ENCODE measurements at regions not wholly inside any gene's neighbourhood (a gene's known extent, or its start where the extent isn't known, plus 50 kb on each side); places are given as distances from the start of the nearest gene placed in this dataset.
"Not testable (repeated sequence)": the region's sequence is repeated elsewhere in the genome, so short reads cannot be mapped to it uniquely, and the experiment has no call there.

DNA sequence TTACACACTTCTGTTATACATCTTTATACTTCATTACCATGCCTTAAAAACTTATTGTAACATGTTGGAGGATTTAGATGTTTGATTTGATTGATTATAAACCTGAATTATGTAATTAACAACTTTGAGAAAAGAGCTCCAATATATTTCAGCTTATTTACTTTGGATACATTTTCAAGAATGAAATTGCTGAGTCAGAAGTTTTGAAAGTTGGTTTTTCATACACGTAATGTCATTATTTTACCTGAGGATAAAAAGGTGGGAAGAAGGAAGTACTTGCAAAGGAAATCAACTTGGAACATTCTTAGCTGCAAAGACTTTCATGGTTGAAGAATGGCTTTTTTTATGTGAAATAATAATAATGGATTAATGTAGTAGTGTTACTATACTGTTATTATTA, 677.2 kb downstream of the FAM181B start:
- no peak for DNase-seq (ENCODE audit: low read depth)

DNA sequence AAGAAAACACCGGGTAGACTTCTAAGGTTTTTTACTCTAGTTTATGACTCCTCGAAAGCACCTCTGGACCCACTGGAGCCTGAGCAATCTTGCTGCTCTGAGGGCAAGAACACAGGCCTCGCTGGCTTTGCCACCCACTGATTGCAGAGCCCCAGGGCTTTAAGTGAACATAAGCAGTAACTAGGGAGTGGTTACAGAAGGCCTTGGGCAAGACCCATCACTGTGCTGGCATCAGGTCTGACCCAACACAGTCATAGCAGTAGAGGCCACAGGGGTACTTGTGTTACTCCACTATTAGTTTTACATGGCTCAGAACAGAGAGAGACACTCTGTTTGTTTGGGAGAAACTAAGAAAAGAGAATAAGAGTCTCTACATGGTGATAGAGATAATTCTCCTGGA, 684.5 kb downstream of the FAM181B start:
- DNase-seq (ENCODE audit: low read depth), result no peak

DNA sequence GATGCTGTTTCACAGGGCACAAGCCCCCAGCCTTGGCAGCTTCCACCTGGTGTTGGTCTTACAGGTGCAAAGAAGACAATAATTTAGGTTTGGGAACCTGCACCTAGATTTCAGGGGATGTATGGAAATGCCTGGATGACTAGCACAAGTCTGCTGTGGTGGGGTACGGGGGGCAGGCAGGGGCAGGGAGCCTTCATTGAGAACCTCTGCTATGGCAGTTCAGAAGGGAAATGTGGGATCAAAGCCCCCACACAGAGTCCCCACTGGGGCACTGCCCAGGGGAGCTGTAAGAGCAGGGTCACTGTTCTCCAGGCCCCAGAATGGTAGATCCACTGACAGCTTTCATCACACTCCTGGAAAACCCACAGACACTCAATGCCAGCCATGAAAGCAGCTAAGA, 686.5 kb downstream of the FAM181B start:
- no peak for DNase-seq (ENCODE audit: low read depth)

DNA sequence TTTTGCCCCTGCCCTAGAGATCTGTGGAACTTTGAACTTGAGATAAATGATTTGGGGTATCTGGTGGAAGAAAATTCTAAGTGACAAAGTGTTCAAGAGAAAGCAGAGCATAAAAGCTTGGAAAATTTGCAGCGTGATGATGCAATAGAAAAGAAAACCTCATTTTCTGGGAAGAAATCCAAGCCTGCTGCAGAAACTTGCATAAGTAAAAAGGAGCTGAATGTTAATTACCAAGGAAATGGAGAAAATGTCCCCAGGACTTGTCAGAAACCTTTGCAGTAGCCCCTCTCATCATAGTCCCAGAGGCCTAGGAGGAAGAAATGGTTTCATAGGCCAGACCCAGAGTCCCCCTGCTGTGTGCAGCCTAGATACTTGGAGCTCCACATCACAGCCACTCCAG, 686.9 kb downstream of the FAM181B start:
- peak; percentile 39 for DNase-seq (ENCODE audit: low read depth)

DNA sequence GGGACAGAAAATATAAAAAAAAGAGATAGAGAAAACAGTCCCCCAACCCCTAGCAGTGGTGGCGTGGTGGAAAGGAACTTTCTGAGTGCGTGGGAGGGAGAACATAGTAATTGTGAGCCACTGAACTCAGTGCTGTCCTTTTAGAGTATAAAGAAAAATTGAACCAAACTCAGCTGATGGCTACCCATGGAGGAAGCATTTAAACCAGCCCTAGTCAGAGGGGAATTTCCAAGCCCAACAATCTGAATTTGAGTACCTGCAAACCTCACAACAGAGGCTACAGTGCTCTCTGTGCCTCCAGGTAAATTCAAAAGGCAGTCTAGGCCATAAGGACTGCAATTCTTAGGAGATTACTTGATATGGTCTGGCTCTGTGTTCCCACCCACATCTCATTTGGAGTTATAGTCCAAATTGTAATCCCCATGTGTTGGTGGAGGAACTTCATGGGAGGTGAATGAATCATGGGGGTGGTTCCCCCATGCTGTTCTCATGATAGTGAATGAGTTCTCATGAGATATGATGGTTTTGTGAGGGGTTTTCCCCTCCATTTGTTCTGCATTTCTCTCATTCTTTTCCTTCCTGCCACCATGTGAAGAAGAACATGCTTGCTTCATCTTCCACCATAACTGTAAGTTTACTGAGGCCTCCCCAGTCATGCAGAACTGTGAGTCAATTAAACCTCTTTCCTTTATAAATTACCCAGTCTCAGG, 687.8 kb downstream of the FAM181B start:
- DNase-seq (ENCODE audit: low read depth), result no peak

DNA sequence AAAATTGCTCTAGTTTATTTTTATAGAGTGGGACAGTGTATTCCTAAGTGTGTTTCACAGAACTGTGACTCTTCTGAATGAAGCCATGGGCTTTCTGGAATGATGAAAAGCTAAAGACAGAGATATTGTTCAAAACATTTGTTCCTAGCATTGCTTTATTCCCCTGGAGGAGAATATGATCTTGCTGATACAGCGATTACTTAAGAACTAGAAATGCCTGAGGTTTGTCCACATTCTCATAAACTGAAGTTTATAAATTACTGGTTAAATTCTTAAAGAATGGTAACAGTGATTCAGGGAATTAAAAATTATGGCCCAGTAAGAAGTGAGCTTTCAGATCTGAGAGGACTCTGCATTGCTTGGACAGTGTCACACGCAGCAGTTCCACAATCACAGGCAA, 690.3 kb downstream of the FAM181B start:
- no peak for DNase-seq (ENCODE audit: low read depth)

DNA sequence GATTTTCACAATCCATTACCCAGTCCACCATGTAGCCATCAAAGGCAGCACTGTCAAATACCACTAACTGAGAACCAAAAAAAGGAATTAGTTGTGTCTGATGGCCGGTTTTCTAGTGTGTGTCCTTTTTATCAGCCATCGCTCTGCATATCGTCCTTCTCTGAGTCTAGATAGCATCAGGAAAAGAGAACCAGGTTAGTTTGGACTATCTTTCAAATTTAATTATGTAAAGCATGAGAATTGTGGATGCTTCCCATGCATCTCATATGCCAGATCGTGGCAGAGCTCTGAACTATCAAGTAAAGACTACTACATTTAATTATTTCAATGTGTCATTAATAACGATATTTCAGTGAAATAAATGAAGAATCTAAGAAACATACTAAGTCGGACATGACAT, 691.9 kb downstream of the FAM181B start:
- DNase-seq (ENCODE audit: low read depth), result no peak

DNA sequence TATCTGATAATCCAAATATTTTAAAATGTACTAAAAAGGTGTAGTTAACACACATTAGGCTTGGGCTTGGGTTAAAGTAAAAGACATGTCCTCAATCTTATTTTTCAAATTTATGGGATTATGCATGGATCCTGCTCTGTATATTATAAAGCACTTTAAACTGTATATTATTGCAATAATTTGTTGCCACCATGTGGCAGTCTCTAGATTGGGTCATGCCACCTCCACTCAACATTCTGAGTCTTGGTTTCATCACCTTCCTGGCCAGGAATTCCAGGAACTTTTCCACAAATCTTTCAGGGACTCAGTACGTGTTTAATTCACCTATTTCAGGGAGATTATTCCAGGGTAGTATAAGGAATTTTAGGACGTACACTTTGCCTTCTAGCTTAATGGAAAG, 695.5 kb downstream of the FAM181B start:
- no peak for DNase-seq (ENCODE audit: low read depth)

DNA sequence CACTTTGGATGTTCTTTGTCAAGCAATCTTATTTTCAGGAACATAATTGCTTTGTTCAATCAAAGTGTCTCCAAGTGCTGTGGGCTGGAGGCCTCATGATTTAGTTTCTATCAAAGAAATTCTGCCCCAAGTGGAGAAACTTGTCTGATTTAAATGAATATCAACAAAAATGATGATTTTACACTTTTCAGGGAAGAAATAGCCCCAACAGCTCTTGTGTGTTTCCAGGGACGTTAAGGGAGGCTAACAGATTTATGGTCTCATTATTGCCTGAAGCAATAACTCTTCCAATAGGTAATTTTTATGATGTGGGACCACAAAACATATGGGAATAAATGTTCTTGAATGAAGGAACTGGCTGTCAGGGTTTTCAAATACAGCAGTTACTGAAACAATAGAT, 699.1 kb downstream of the FAM181B start:
- no peak for DNase-seq (ENCODE audit: low read depth)

DNA sequence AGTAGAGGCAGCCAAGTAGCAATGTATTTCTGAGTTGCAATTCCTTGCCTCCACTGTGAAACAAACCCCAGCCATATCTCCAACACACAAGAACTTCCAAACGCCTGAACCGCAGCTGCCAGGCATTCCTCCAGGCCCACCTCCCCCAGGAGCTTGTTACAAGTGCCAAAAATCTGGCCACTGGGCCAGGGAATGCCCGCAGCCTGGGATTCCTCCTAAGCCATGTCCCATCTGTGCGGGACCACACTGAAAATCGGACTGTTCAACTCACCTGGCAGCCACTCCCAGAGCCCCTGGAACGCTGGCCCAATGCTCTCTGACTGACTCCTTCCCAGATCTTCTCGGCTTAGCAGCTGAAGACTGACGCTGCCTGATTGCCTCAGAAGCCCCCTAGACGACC, 706.3 kb downstream of the FAM181B start:
- DNase-seq (ENCODE audit: low read depth), result not testable (repeated sequence)

DNA sequence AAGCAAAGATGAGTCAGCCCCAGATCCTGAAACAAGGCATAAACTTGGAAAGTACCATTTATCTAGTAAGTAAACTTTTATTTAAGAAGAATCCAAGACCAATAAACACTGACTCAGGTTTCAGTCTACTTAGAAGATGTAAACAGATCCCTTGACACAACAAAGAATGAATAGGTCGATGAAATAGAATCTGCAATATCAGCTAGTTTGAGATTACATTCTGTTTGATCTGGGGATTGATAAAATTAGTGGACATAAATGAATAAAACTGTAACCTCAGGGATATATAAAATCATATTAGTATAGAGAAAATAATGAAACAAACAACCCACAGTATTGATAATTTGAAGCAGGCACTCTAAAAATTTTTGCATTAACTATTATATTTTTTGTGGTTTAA, 708.9 kb downstream of the FAM181B start:
- DNase-seq (ENCODE audit: low read depth), result no peak

DNA sequence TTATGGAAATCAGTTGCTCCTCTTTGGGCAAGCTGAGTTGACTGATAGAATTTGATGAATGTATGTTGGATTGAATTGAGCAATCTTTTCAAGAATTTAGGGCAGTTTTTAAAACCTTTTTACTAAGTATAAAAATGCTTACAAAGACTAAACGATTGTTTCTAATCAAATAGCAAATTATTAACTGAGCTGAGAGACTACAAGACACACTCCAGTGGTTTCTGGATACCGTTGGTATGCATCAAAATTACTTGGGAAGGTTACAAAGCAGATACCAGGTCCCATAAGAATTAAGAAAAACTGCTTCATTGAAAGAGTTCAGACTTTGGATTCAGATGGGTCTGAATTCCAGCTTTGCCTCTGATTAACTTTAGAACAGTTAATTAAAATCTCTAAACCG, 721.4 kb downstream of the FAM181B start:
- no peak for DNase-seq (ENCODE audit: low read depth)

DNA sequence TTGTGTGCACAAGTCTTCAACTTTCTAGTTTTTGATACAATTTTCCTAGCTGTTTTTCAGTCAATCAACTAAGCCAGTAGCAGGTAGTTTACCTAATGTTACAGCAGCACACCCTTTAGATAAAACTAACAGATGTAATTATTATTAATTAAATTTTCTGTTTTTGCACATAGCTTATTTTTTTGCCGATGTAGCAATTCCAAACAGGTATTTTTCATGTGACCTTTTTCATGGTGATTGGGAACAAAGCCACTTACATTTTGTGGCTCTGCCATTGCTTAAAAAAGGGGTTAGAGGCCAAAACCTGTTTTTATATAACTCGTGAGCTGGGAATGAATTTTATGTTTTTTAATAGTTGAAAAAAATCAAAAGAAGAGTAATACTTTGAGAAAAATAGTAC, 724.5 kb downstream of the FAM181B start:
- DNase-seq (ENCODE audit: low read depth), result no peak

DNA sequence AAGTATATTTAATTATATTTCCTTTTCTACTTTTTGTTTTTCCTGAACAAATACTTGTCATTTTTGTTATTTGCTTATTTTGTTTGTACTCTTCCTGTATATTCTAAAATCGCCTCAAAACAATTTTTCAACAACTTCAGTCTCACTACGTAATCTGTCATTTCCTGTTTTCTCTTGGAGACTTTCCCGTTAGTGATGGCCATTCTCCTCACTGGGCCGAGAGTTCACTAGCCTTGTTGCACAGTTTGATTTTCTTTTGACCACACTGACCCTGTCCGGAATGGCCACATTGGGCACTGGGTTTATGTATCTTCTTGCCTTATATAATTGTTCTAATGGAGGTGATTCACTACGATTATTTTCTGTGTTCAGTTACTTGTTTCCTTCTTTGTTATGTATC, 726.1 kb downstream of the FAM181B start:
- no peak for DNase-seq (ENCODE audit: low read depth)

DNA sequence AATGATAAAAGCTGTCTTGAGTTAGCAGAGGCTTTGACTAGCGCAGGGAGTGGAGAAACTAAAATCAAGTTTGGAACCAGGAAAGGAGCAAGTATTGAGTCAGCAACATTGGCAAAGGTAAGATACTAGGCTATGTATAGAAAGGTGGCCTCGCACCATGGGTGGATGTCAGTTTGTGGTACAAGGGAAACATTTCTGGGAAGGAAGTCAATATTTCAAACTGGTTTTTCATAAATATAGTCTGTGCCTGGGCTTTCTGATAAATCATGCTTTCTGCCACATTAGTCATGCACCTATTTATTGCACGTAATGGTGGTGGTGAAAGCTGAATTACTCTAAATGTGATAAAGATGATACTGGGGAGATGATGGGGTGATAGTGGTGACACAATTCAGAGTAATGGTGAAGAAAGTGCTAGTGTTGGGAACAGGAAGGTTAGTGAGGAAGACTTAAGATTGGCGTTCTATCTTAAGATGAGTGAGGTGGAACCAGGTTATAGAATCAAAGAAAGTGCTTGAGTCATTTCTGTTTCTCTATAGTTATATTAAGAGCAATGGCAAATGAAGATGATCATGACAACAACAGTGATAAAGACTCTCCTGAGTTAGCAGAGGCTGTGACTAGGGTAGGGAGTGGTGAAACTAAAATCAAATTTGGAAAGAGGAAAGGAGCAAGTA, 729.0 kb downstream of the FAM181B start:
- no peak for DNase-seq (ENCODE audit: low read depth)

DNA sequence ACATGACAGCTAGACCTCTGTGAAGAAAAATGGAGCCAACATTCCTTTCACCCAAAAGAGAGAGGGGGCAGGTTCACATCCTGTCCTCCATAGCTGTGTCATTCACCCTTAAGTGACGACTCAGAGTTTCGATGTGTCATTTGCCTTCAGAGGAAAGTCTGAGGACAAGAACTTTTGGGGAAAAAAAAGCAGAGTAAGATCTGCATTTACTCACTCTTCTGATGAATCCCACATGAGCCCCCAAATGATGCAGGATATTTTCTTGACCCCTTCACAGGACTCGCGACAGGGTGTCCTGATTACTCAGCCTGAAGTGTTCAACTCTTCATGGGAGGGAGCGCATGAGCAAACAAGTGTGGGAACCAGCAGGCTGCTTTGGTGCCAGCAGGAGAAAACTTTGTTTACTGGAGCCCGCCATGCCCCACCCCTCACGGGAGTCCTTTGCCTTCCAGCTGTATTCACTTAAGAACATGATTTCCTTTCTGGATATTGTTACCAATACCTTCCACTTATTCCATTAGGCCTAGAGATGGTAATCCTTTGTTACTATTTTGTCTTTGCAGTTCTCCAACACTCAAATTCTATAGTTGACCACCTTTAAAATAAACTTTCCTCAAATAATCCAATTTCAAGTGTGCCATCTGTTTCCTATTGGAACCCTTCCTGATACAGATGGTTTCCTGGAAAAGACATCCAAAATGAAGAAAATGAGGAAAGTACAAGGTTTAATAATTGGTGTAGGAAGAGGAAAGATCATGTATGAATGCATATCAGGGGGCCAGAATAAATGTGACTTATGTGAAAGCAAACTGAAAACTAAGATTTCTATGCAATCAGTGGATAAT, 729.8 kb downstream of the FAM181B start:
- peak; percentile 52 for DNase-seq (ENCODE audit: low read depth)

DNA sequence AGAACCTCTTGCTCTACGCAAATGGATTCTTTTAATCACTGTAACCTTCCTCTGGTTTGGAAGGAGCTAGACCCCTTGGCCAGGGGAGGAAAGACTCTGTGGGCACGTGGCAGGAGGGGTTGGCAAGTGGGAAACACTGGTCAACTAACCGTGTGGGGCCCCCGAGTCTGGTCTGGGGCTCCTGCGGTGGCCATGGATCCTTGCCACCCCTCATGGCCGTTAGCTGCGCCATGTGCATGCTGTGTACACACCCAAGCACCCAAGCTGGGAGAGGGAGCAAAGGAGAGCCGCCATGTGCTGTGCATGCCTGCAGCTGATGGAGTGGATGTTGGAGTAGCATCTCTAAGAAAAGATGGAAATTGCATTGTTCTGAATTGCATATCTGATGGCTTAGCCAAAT, 730.6 kb downstream of the FAM181B start:
- DNase-seq (ENCODE audit: low read depth), result no peak

DNA sequence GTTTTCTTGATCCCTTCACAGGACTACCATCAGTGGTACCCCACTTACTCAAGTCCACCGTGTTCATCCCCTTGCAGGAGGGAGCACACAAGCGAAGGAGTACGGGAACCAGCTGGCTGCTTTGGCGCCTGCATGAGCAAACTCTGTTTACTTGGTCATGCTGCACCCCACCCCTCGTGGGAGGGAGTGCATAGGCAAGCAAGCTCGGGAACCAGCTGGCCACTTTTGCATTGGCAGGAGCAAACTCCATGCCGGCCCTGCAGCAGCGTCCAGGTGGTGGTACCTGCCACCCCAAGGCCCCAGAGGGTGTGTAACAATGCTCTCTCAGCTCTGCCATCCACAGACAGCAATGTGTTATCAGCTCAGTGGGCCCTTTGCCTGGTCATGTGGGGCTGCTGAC, 737.8 kb downstream of the FAM181B start:
- DNase-seq (ENCODE audit: low read depth), result no peak

DNA sequence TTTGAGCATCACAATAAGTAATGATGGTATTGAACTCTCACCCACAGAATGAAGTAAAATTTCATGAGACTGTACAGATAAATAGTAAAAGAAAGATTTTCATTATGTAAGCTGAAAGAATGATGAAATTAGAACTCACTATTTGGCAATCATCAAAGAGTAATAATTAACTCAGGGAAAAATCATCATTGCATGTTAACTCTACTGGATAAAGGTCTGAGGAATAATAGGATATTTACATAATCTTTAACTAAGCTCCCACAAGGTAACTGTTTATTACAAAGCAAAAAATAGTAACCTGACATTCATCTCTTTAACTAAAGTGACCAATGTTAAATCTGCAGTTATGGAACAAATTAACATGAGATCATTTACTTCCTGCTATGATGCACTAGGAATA, 739.9 kb downstream of the FAM181B start:
- no peak for DNase-seq (ENCODE audit: low read depth)

DNA sequence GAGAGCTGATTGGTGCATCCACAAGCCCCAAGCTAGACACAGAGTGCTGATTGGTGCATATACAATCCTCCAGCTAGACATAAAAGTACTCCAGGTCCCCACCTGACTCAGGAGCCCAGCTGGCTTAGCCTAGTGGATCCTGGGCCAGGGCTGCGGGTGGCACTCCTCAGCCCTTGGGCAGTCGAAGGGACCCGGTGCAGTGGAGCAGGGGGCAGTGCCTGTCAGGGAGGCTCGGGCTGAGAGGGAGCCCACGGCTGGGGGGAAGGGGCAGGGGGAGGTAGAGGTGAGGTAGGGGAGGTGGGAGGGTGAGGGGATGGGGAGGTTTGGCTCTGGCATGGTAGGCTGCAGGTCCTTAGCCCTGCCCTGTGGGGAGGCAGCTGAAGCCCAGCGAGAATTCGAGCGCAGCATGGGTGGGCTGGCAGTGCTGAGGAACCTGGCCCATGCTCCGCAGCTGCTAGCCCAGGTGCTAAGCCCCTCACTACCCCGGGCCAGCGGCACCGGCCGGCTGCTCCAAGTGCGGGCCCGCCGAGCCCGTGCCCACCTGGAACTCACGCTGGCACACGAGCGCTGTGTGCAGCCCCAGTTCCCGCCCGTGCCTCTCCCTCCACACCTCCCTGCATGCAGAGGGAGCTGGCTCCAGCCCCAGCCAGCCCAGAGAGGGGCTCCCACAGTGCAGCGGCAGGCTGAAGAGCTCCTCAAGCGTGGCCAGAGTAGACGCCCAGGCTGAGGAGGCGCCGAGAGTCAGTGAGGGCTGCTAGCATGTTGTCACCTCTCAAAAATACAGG, 742.8 kb downstream of the FAM181B start:
- DNase-seq (ENCODE audit: low read depth), result no peak

DNA sequence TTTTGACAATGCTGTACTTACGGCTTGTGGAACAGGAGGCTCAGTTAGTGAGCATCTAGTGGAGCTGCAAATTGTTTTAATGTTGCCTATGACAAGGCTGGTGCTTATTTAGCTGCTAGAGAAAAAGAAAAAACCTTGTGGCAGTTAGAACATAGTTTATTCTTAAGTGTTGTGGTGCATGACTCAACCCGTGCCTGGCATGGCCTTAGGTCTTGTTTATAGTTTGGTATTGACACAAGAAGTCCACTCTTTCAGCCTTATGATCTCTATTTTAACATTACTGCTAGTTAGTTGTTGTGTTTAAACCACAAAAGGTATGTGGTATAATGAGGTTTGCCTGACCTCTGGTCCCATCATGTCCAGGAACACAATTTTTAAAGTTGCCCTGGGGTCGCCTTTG, 744.6 kb downstream of the FAM181B start:
- peak; percentile 41 for DNase-seq (ENCODE audit: low read depth)

DNA sequence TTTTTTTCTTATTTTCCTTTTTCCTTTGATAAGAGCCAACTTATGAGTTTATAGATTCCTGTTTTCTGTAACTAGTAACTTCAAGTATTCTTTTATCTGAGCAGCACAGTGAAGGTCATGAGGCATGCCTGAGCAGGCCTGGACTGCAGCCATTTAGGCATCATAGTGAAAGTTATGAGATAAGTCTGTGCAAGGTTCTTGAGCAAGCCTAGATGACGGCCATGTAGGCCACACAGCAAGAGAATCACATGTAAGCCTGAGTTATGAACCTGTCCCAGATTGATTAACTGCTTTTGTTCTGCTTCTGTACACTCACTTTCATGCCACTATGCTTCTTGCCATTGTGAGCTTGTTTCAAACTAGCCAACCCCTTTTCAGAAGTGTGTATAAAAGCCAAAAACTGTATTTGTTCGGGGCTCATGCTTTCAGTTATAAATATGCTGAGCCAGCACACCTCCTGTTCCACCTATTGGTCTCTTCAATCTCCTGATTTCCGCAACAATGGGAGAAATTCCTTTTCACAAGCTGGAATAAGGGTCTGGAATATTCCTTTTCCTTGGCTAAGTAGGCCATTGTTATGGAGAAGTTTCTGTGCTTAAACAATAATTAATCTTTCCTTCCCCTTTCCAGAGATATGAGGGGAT, 745.7 kb downstream of the FAM181B start:
- peak; percentile 7 for DNase-seq (ENCODE audit: low read depth)

All from RPMI7951 (cell line).